OCI-LY3 (cell line): ENCODE measurements at regions not wholly inside any gene's neighbourhood (a gene's known extent, or its start where the extent isn't known, plus 50 kb on each side); places are given as distances from the start of the nearest gene placed in this dataset.

Experiments used
- H2AFZ ChIP-seq: fragments of 200-600, 300-600 bp; shearing (Covaris generic); 2 replicates; pipeline ENCODE4 v1.6.0; 2014; ENCODE audit warnings: antibody characterized with exemption, low read depth, low read length
- H3K27ac ChIP-seq: fragments of 200-600, 300-600 bp; sonication (generic); 2 replicates; pipeline ENCODE4 v1.5.1; 2014; ENCODE audit warnings: mild to moderate bottlenecking, low read length, moderate library complexity, mixed read lengths
- H3K27me3 ChIP-seq: fragments of 200-600, 300-600 bp; sonication (generic); 2 replicates; pipeline ENCODE4 v1.6.1; 2014; ENCODE audit warnings: low read depth, low read length, mixed read lengths
- H3K36me3 ChIP-seq: fragments of 200-600, 300-600 bp; sonication (generic); replicated peaks from 2 replicates; pipeline ENCODE3; 2014; ENCODE audit warnings: low read depth, low read length, mixed read lengths
- H3K4me1 ChIP-seq: fragments of 300-600, 200-600 bp; sonication (generic); 2 replicates; pipeline ENCODE4 v1.6.1; 2014; ENCODE audit warnings: low read length, mixed read lengths
- H3K4me2 ChIP-seq: fragments of 200-600, 300-600 bp; sonication (generic); 2 replicates; pipeline ENCODE4 v1.6.1; 2014; ENCODE audit warnings: low read length, mixed read lengths
- H3K4me3 ChIP-seq: fragments of 300-600, 200-600 bp; sonication (generic); 2 replicates; pipeline ENCODE4 v1.5.1; 2014; ENCODE audit warnings: antibody characterized with exemption, mild to moderate bottlenecking, low read length, moderate library complexity
- H3K79me2 ChIP-seq: fragments of 300-600, 200-600 bp; shearing (Covaris generic); 2 replicates; pipeline ENCODE4 v1.6.1; 2014; ENCODE audit warnings: mild to moderate bottlenecking, low read length, mixed read lengths
- H3K9ac ChIP-seq: fragments of 300-600, 200-600 bp; shearing (Covaris generic); 2 replicates; pipeline ENCODE4 v1.6.0; 2014; ENCODE audit warnings: mild to moderate bottlenecking, low read length, moderate library complexity
- H3K9me3 ChIP-seq: fragments of 200-600, 300-600 bp; shearing (Covaris generic); 2 replicates; pipeline ENCODE4 v1.6.1; 2014; ENCODE audit warnings: low read length, mixed read lengths; ENCODE audit not compliant: insufficient read depth
- H4K20me1 ChIP-seq: fragments of 200-600, 300-600 bp; sonication (generic); 2 replicates; pipeline ENCODE4 v1.6.1; 2016; ENCODE audit warnings: low read length, mixed read lengths; ENCODE audit not compliant: insufficient read depth
- EZH2phosphoT487 ChIP-seq: fragments of 200-600 bp; shearing (Covaris generic); IDR thresholded peaks from 2 replicates; pipeline ENCODE4 v1.6.1; 2018; ENCODE audit warnings: antibody characterized with exemption, mixed run types, low read depth
- TF ChIP-seq, protein P1 (sequence below): fragments of 200-600, 300-600 bp; sonication (generic); IDR thresholded peaks from 2 replicates; pipeline ENCODE4 v1.5.1; 2014; ENCODE audit warnings: antibody characterized with exemption, low read length, low read depth

DNA sequence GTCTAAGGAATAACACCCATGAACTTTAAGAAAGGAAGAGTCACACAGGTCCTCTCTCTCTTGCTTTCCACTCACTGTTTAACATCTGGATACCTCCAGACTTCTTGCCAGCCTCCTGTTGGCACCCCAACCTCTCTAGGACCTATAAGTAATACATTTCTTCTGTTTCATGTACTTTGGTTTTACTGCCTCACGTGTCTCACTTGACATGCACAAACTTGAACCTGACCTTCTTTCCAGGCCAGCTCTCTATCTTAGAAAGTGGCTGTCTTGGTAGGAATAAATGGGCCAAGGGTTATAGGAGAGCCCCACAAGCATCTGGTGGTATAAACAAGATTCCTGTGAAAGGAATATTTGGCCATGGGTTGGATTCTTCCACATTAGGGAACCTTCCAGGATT, 614.8 kb upstream of the AGA start:
- no peaks in the 10 kb centered on the region for H3K36me3 ChIP-seq

GRCh38 chr4:178063568-178063967, 621.3 kb upstream of the AGA start:
- no peak overlapping the region for H3K4me3 ChIP-seq
- no peaks in the 10 kb centered on the region for H3K27me3 ChIP-seq
- H3K79me2 ChIP-seq: no peaks in the 10 kb centered on the region
- no peak overlapping the region for H3K4me2 ChIP-seq
- no peak overlapping the region for H3K9ac ChIP-seq
- H3K27ac ChIP-seq: no peak overlapping the region
- no peaks in the 10 kb centered on the region for H3K4me1 ChIP-seq
- no peaks in the 10 kb centered on the region for H3K36me3 ChIP-seq
- no peak for TF ChIP-seq EZH2phosphoT487
- TF ChIP-seq, protein P1, sequence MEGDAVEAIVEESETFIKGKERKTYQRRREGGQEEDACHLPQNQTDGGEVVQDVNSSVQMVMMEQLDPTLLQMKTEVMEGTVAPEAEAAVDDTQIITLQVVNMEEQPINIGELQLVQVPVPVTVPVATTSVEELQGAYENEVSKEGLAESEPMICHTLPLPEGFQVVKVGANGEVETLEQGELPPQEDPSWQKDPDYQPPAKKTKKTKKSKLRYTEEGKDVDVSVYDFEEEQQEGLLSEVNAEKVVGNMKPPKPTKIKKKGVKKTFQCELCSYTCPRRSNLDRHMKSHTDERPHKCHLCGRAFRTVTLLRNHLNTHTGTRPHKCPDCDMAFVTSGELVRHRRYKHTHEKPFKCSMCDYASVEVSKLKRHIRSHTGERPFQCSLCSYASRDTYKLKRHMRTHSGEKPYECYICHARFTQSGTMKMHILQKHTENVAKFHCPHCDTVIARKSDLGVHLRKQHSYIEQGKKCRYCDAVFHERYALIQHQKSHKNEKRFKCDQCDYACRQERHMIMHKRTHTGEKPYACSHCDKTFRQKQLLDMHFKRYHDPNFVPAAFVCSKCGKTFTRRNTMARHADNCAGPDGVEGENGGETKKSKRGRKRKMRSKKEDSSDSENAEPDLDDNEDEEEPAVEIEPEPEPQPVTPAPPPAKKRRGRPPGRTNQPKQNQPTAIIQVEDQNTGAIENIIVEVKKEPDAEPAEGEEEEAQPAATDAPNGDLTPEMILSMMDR: no peak
- no peak overlapping the region for H2AFZ ChIP-seq
- no peaks in the 10 kb centered on the region for H4K20me1 ChIP-seq
- no peaks in the 10 kb centered on the region for H3K9me3 ChIP-seq

More for the DNA sequence above, 614.8 kb upstream of the AGA start:
- no peak overlapping the region for H3K9ac ChIP-seq
- H3K4me2 ChIP-seq: no peak overlapping the region
- H3K4me3 ChIP-seq: no peak overlapping the region
- H4K20me1 ChIP-seq: no peaks in the 10 kb centered on the region
- H3K9me3 ChIP-seq: no peaks in the 10 kb centered on the region
- no peaks in the 10 kb centered on the region for H3K79me2 ChIP-seq
- no peak overlapping the region for H3K27ac ChIP-seq
- H3K27me3 ChIP-seq: no peaks in the 10 kb centered on the region
- H2AFZ ChIP-seq: no peak overlapping the region
- no peak for TF ChIP-seq EZH2phosphoT487
- TF ChIP-seq, protein P1: no peak
- no peaks in the 10 kb centered on the region for H3K4me1 ChIP-seq

DNA sequence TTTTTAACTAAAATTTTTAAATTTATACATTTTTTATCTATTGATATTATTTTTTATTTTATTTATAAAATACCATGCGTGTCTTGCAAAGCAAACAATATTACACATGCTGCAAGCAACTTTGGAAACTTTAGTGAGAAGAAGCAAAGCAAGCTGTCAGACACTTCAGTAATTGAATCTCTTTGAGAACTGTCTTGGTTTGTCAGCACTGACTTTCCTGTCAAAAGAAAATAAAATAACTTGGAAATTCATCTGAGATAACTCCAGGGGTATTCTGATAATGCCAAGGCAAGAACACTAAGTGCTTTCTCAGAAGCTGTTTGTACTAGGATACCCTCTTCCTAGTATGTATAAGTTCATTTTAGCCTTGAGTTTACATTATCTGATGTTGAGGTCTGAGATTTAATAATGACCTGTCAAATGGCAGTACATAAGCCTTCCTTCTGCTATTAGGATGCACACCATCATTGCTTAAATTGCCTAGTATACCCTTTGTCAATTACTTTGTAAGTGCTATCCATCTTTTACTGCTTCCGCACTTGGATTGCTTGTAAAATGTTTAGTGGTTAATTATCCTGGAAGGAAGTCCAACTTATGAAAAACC, 624.2 kb upstream of the AGA start:
- Histone ChIP-seq H3K4me3 (no peak overlapping the region), H3K36me3 (no peaks in the 10 kb centered on the region), H3K4me1 (no peaks in the 10 kb centered on the region), H3K9me3 (no peaks in the 10 kb centered on the region), H3K79me2 (no peaks in the 10 kb centered on the region), H3K9ac (no peak overlapping the region), H4K20me1 (no peaks in the 10 kb centered on the region), H3K4me2 (no peak overlapping the region), H2AFZ (no peak overlapping the region), H3K27ac (no peak overlapping the region), H3K27me3 (no peaks in the 10 kb centered on the region)
- no peak for TF ChIP-seq EZH2phosphoT487
- TF ChIP-seq, protein P1: no peak

- Histone ChIP-seq H3K4me1 (no peaks in the 10 kb centered on the region), H4K20me1 (no peaks in the 10 kb centered on the region), H3K27ac (no peak overlapping the region), H3K27me3 (no peaks in the 10 kb centered on the region), H3K4me3 (no peak overlapping the region), H3K79me2 (no peaks in the 10 kb centered on the region), H2AFZ (no peak overlapping the region), H3K9ac (no peak overlapping the region), H3K4me2 (no peak overlapping the region), H3K9me3 (no peaks in the 10 kb centered on the region), H3K36me3 (no peaks in the 10 kb centered on the region)
- TF ChIP-seq EZH2phosphoT487: no peak
- TF ChIP-seq, protein P1: no peak
These were observed 625.9 kb upstream of the AGA start for GRCh38 chr4:178068136-178068535.
